ENCODE measurements at regions not wholly inside any gene's neighbourhood (a gene's known extent, or its start where the extent isn't known, plus 50 kb on each side); places are given as distances from the start of the nearest gene placed in this dataset.

- Histone ChIP-seq H2BK120ac (ENCODE audit: low read depth, low read length) (no peak overlapping the region), H3K27me3 (ENCODE audit: insufficient read depth, low read length, poor library complexity) (no peaks in the 10 kb centered on the region), H4K5ac (ENCODE audit: low read length) (no peak overlapping the region), H3K4ac (ENCODE audit: low read depth, low read length) (no peak overlapping the region), H2AK5ac (ENCODE audit: low read length) (no peak overlapping the region), H2BK15ac (replicated peaks; ENCODE audit: low read depth) (no peak overlapping the region), H3K23ac (ENCODE audit: low read length) (no peak overlapping the region), H3K4me3 (ENCODE audit: low read length) (no peak overlapping the region), H3K36me3 (ENCODE audit: control insufficient read depth, insufficient read depth, low read length) (no peaks in the 10 kb centered on the region), H4K8ac (ENCODE audit: low read depth, low read length) (no peak overlapping the region), H3K79me2 (ENCODE audit: control insufficient read depth, insufficient read depth, low read length) (no peaks in the 10 kb centered on the region), H3K56ac (ENCODE audit: low read length) (no peak overlapping the region), H3K27ac (ENCODE audit: low read depth, low read length) (peak overlapping the region; percentile 21), H3K4me2 (ENCODE audit: low read length) (no peak overlapping the region), H3K79me1 (ENCODE audit: low read length) (peaks cover 1% of the 10 kb centered on the region), H2BK5ac (ENCODE audit: low read length) (no peak overlapping the region), H3K9ac (ENCODE audit: low read length) (peak overlapping the region; percentile 44), H3K4me1 (ENCODE audit: control insufficient read depth, low read depth, low read length) (peaks cover 9% of the 10 kb centered on the region), H3K18ac (ENCODE audit: low read length) (no peak overlapping the region)
- DNase-seq, result peak; percentile 43
- no CpG with 5 or more reads among the region's 22 CpGs for WGBS (ENCODE audit: extremely low coverage, insufficient coverage, low lambda C conversion rate)
Observed at GRCh38 chr16:85366031-85366763, 246.9 kb upstream of the GSE1 start.

GRCh38 chr16:85367485-85367884 lies 245.6 kb upstream of the GSE1 start:
- Histone ChIP-seq H4K5ac (ENCODE audit: low read length) (no peak overlapping the region), H3K56ac (ENCODE audit: low read length) (no peak overlapping the region), H3K36me3 (ENCODE audit: control insufficient read depth, insufficient read depth, low read length) (no peaks in the 10 kb centered on the region), H3K9ac (ENCODE audit: low read length) (no peak overlapping the region), H3K4ac (ENCODE audit: low read depth, low read length) (no peak overlapping the region), H2BK5ac (ENCODE audit: low read length) (no peak overlapping the region), H3K79me1 (ENCODE audit: low read length) (peaks cover 1% of the 10 kb centered on the region), H3K4me3 (ENCODE audit: low read length) (no peak overlapping the region), H3K18ac (ENCODE audit: low read length) (no peak overlapping the region), H4K8ac (ENCODE audit: low read depth, low read length) (no peak overlapping the region), H3K23ac (ENCODE audit: low read length) (no peak overlapping the region), H3K4me1 (ENCODE audit: control insufficient read depth, low read depth, low read length) (peaks cover 9% of the 10 kb centered on the region), H2BK15ac (replicated peaks; ENCODE audit: low read depth) (no peak overlapping the region), H3K4me2 (ENCODE audit: low read length) (no peak overlapping the region), H3K27ac (ENCODE audit: low read depth, low read length) (no peak overlapping the region), H3K27me3 (ENCODE audit: insufficient read depth, low read length, poor library complexity) (no peaks in the 10 kb centered on the region), H2AK5ac (ENCODE audit: low read length) (no peak overlapping the region), H2BK120ac (ENCODE audit: low read depth, low read length) (no peak overlapping the region), H3K79me2 (ENCODE audit: control insufficient read depth, insufficient read depth, low read length) (no peaks in the 10 kb centered on the region)
- DNase-seq, result no peak
- WGBS (ENCODE audit: extremely low coverage, insufficient coverage, low lambda C conversion rate), result no CpG with 5 or more reads among the region's 12 CpGs

- Histone ChIP-seq H3K4me1 (ENCODE audit: control insufficient read depth, low read depth, low read length) (peaks cover 9% of the 10 kb centered on the region), H3K4me3 (ENCODE audit: low read length) (no peak overlapping the region), H3K4ac (ENCODE audit: low read depth, low read length) (no peak overlapping the region), H3K56ac (ENCODE audit: low read length) (no peak overlapping the region), H2AK5ac (ENCODE audit: low read length) (no peak overlapping the region), H3K9ac (ENCODE audit: low read length) (no peak overlapping the region), H4K8ac (ENCODE audit: low read depth, low read length) (no peak overlapping the region), H2BK15ac (replicated peaks; ENCODE audit: low read depth) (no peak overlapping the region), H3K23ac (ENCODE audit: low read length) (no peak overlapping the region), H2BK120ac (ENCODE audit: low read depth, low read length) (no peak overlapping the region), H3K18ac (ENCODE audit: low read length) (no peak overlapping the region), H3K27me3 (ENCODE audit: insufficient read depth, low read length, poor library complexity) (no peaks in the 10 kb centered on the region), H3K79me1 (ENCODE audit: low read length) (peaks cover 1% of the 10 kb centered on the region), H2BK5ac (ENCODE audit: low read length) (no peak overlapping the region), H3K4me2 (ENCODE audit: low read length) (no peak overlapping the region), H4K5ac (ENCODE audit: low read length) (no peak overlapping the region), H3K79me2 (ENCODE audit: control insufficient read depth, insufficient read depth, low read length) (no peaks in the 10 kb centered on the region), H3K27ac (ENCODE audit: low read depth, low read length) (no peak overlapping the region), H3K36me3 (ENCODE audit: control insufficient read depth, insufficient read depth, low read length) (no peaks in the 10 kb centered on the region)
- DNase-seq, result no peak
- WGBS (ENCODE audit: extremely low coverage, insufficient coverage, low lambda C conversion rate), result no CpG with 5 or more reads among the region's 7 CpGs
Observed at GRCh38 chr16:85369060-85369459, 244.1 kb upstream of the GSE1 start.

- H3K56ac ChIP-seq (ENCODE audit: low read length), result no peak overlapping the region
- H3K79me1 ChIP-seq (ENCODE audit: low read length), result peaks cover 3% of the 10 kb centered on the region
- no peak overlapping the region for H2BK120ac ChIP-seq (ENCODE audit: low read depth, low read length)
- H3K4me2 ChIP-seq (ENCODE audit: low read length), result no peak overlapping the region
- WGBS (ENCODE audit: extremely low coverage, insufficient coverage, low lambda C conversion rate), result no CpG with 5 or more reads among the region's 20 CpGs
- no peaks in the 10 kb centered on the region for H3K27me3 ChIP-seq (ENCODE audit: insufficient read depth, low read length, poor library complexity)
- H4K5ac ChIP-seq (ENCODE audit: low read length), result no peak overlapping the region
- no peak overlapping the region for H4K8ac ChIP-seq (ENCODE audit: low read depth, low read length)
- H3K4me3 ChIP-seq (ENCODE audit: low read length), result no peak overlapping the region
- H2AK5ac ChIP-seq (ENCODE audit: low read length), result no peak overlapping the region
- no peak overlapping the region for H2BK15ac ChIP-seq (replicated peaks; ENCODE audit: low read depth)
- no peak overlapping the region for H3K18ac ChIP-seq (ENCODE audit: low read length)
- no peak overlapping the region for H2BK5ac ChIP-seq (ENCODE audit: low read length)
- peaks cover 9% of the 10 kb centered on the region for H3K4me1 ChIP-seq (ENCODE audit: control insufficient read depth, low read depth, low read length)
- no peak overlapping the region for H3K23ac ChIP-seq (ENCODE audit: low read length)
- H3K27ac ChIP-seq (ENCODE audit: low read depth, low read length), result no peak overlapping the region
- peak; percentile 47 for DNase-seq
- H3K79me2 ChIP-seq (ENCODE audit: control insufficient read depth, insufficient read depth, low read length), result no peaks in the 10 kb centered on the region
- H3K36me3 ChIP-seq (ENCODE audit: control insufficient read depth, insufficient read depth, low read length), result no peaks in the 10 kb centered on the region
- H3K9ac ChIP-seq (ENCODE audit: low read length), result no peak overlapping the region
- H3K4ac ChIP-seq (ENCODE audit: low read depth, low read length), result no peak overlapping the region
Observed at GRCh38 chr16:85369741-85370528, 243.2 kb upstream of the GSE1 start.

GRCh38 chr16:85370543-85370880 lies 242.6 kb upstream of the GSE1 start:
- no CpG with 5 or more reads among the region's 6 CpGs for WGBS (ENCODE audit: extremely low coverage, insufficient coverage, low lambda C conversion rate)
- Histone ChIP-seq H3K79me1 (ENCODE audit: low read length) (peaks cover 2% of the 10 kb centered on the region), H4K5ac (ENCODE audit: low read length) (no peak overlapping the region), H3K56ac (ENCODE audit: low read length) (no peak overlapping the region), H2BK120ac (ENCODE audit: low read depth, low read length) (no peak overlapping the region), H3K4me1 (ENCODE audit: control insufficient read depth, low read depth, low read length) (peaks cover 6% of the 10 kb centered on the region), H3K4ac (ENCODE audit: low read depth, low read length) (no peak overlapping the region), H2BK5ac (ENCODE audit: low read length) (no peak overlapping the region), H3K36me3 (ENCODE audit: control insufficient read depth, insufficient read depth, low read length) (no peaks in the 10 kb centered on the region), H3K4me2 (ENCODE audit: low read length) (no peak overlapping the region), H3K23ac (ENCODE audit: low read length) (no peak overlapping the region), H4K8ac (ENCODE audit: low read depth, low read length) (no peak overlapping the region), H3K27ac (ENCODE audit: low read depth, low read length) (no peak overlapping the region), H3K79me2 (ENCODE audit: control insufficient read depth, insufficient read depth, low read length) (no peaks in the 10 kb centered on the region), H2BK15ac (replicated peaks; ENCODE audit: low read depth) (no peak overlapping the region), H3K27me3 (ENCODE audit: insufficient read depth, low read length, poor library complexity) (no peaks in the 10 kb centered on the region), H3K18ac (ENCODE audit: low read length) (no peak overlapping the region), H2AK5ac (ENCODE audit: low read length) (no peak overlapping the region), H3K4me3 (ENCODE audit: low read length) (no peak overlapping the region), H3K9ac (ENCODE audit: low read length) (no peak overlapping the region)
- DNase-seq, result no peak

Measured in mesendoderm (in vitro differentiated cells).